HG03378 (cell line): ENCODE measurements at regions not wholly inside any gene's neighbourhood (a gene's known extent, or its start where the extent isn't known, plus 50 kb on each side); places are given as distances from the start of the nearest gene placed in this dataset.

ENCODE experiments used
- ATAC-seq: cut with Tn5 transposase; IDR thresholded peaks from one replicate; pipeline ENCODE4 v1.9.1; 2021; ENCODE audit warnings: mild to moderate bottlenecking, moderate library complexity; ENCODE audit not compliant: unreplicated experiment

GRCh38 chr15:81987628-81988027, 58.2 kb downstream of the MEX3B start:
- ATAC-seq: no peak

- no peak for ATAC-seq
These were observed 62.3 kb downstream of the MEX3B start for GRCh38 chr15:81983497-81983896.

GRCh38 chr15:81982808-81983207, 63.0 kb downstream of the MEX3B start:
- no peak for ATAC-seq

- ATAC-seq: no peak
These were observed 63.9 kb downstream of the MEX3B start for GRCh38 chr15:81981908-81982307.

- ATAC-seq: no peak
These were observed 68.4 kb downstream of the MEX3B start for GRCh38 chr15:81977464-81977863.

GRCh38 chr15:81968691-81969090, 77.1 kb downstream of the MEX3B start:
- no peak for ATAC-seq

GRCh38 chr15:81966631-81967030, 79.2 kb downstream of the MEX3B start:
- ATAC-seq: no peak

GRCh38 chr15:81962482-81962881, 83.3 kb downstream of the MEX3B start:
- no peak for ATAC-seq

GRCh38 chr15:81959196-81959595, 86.6 kb downstream of the MEX3B start:
- no peak for ATAC-seq

GRCh38 chr15:81957698-81958097, 88.1 kb downstream of the MEX3B start:
- ATAC-seq: no peak

GRCh38 chr15:81955382-81956062, 90.3 kb downstream of the MEX3B start:
- ATAC-seq: no peak

- ATAC-seq: no peak
These were observed 91.5 kb downstream of the MEX3B start for GRCh38 chr15:81954158-81954783.

GRCh38 chr15:81950841-81951414, 94.9 kb downstream of the MEX3B start:
- no peak for ATAC-seq

GRCh38 chr15:81948751-81949150, 97.1 kb downstream of the MEX3B start:
- no peak for ATAC-seq

- no peak for ATAC-seq
These were observed 97.6 kb downstream of the MEX3B start for GRCh38 chr15:81948222-81948621.

- no peak for ATAC-seq
These were observed 98.3 kb downstream of the MEX3B start for GRCh38 chr15:81947548-81947947.

- no peak for ATAC-seq
These were observed 100.7 kb downstream of the MEX3B start for GRCh38 chr15:81945014-81945615.

GRCh38 chr15:81942655-81943195, 103.1 kb downstream of the MEX3B start:
- ATAC-seq: no peak

GRCh38 chr15:81942157-81942556, 103.7 kb downstream of the MEX3B start:
- no peak for ATAC-seq

- no peak for ATAC-seq
These were observed 104.3 kb downstream of the MEX3B start for GRCh38 chr15:81941479-81941878.
